ENCODE measurements at regions not wholly inside any gene's neighbourhood (a gene's known extent, or its start where the extent isn't known, plus 50 kb on each side); places are given as distances from the start of the nearest gene placed in this dataset.

DNA sequence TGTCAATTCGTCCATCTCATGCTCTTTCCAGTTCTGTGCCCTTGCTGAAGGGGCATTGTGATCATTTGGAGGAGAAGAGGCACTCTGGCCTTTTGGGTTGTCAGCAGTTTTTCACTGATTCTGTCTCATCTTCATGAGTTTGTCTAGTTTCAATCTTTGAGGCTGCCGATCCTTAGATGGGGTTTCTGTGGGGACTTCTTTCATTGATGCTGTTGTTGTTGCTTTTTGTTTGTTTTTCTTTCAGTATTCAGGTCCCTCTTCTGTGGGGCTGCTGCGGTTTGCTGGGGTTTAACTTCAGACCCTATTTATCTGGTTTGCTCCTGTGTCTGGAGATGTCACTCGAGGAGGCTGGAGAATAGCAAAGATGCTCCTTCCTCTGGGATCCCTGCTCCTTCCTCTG, 224.3 kb downstream of the JRKL start:
- no peak for DNase-seq (ENCODE audit: low spot score)

DNA sequence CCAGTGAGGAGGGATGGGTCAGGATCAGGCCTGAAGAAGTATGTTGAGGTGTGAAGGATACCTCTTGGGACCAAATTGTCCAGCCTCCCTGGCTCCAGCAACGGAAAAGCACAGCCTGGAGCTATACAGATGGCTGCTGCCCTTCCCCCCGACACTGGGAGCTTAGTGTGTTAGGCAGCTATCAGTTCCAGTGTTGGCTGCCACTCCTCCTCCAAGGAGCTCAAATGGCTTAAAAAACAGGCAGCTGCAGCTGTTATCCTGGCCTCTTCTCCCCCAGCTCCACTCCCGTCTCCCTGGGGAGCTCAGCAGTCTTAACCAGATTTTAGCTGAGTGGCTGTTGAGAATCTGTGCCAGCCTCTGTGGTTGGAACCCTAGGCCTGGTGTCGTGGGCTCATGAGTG, 225.0 kb downstream of the JRKL start:
- no peak for DNase-seq (ENCODE audit: low spot score)

DNA sequence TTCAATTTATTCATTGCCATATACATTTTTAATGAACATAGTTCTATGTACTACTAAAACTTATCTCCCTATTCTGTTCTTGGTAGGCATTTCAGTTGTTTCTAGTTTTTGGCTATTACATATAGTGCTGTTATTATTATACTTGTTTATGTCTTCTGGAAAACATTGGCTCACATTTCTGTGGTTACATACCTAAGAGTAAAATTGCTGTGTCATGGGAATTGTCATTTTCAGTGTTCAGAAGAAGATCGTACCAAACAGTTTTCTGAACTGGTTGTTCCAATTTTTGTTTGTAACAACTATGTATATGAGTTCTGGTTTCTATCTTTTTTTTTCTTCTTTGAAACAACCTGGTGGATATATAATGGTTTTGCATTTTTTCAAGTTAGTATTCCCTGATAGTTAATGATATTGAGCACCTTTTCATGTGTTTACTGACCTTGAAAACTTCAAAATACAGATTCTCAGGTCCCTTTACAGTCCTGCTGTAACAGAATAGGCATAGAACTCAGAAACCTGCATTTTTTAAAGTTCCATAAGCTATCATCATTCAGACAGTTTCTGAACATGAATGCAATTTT, 230.7 kb downstream of the JRKL start:
- no peak for DNase-seq (ENCODE audit: low spot score)

DNA sequence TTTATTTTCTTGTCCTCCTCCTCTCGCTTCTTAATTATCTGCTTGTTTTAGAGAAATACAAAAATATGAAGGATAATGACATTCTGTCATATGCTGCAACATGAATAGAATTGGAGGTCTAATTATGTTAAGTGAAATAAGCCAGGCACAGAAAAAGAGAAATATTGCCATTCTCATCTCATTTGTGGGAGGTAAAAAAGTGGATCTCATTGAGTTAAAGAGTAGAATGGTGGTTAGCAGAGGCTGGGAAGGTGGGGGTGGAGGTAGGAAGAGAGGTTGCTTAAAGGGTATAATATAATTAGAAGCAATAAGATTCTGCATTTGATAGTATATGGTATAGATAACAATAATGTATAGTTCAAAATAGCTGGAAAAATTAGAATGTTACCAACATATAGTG, 231.3 kb downstream of the JRKL start:
- DNase-seq (ENCODE audit: low spot score): no peak

DNA sequence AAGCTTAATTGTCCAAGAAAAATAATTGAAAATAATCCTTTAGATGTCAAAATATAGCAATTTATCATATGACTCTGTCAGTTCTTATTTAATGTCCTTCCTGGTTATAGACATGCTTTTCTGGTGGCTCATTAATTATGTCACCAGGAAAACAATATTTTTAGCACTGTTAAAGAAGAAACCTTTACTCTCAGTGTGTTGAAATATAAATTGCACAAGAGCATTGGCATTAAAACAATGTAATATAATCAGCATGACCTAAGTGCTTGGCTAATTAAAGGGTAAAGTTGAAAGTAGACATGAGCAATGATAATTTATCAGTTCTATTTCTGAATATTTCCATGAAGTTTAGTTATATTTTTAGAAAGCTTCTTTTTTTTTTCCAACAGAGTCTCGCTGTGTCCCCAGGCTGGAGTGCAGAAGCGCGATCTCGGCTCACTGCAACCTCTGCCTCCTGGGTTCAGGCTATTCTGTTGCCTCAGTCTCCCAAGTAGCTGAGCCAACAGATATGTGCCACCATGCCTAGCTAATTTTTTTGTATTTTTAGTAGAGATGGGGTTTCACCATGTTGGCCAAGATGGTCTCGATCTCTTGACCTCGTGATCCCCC, 232.3 kb downstream of the JRKL start:
- no peak for DNase-seq (ENCODE audit: low spot score)

DNA sequence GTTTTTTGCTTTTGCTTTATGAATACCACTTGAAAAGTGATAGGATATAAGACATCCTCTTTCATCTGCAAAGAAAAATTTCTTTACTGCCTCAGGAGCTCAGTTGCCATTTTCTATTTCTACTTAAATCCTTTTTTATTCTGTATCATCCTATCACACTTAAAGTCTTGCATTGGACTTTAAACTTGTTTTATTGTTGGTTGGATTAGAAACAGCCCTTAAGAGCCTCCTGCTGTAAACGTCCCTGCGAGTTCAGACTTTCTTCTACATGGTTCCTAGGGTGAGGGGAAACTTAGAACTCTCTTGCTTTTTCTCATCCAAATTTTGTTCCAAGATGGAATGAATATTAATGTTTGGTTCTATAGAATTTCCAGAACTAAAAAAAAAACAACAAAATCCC, 234.3 kb downstream of the JRKL start:
- no peak for DNase-seq (ENCODE audit: low spot score)

DNA sequence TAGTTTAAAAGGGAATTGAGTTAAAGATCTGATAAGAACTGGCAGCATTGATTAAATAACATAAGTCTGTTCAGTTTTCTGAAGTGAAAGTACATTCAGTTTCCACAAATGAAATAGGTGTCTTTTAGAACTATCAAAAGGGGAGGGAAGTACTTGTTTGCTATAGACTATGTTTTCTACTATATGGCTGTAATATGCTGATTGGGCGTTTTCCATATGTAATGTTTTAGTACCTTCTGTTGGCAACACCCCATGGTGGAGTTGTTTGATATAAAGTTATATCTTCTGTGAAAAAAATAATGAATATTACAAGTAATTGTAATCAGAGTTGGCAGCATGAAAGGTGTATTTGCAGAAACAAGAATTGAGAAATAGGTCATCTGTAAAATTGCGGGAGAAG, 237.6 kb downstream of the JRKL start:
- DNase-seq (ENCODE audit: low spot score): no peak

DNA sequence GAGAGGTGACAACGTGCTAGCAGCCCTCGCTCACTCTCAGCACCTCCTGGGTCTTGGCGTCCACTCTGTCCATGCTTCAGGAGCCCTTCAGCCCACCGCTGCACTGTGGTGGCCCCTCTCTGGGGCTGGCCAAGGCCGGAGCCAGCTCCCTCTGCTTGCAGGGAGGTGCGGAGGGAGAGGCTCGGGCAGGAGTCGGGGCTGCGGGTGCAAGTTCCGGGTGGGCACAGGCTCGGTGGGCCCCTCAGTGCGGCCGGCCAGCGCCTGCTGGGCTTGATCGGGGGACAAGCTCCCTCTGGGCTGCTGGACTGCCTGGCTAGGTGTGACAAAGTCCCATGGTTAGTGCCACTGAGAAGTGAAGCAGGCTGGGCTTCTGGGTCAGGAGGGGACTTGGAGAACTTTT, 245.8 kb downstream of the JRKL start:
- DNase-seq (ENCODE audit: low spot score): no peak

DNA sequence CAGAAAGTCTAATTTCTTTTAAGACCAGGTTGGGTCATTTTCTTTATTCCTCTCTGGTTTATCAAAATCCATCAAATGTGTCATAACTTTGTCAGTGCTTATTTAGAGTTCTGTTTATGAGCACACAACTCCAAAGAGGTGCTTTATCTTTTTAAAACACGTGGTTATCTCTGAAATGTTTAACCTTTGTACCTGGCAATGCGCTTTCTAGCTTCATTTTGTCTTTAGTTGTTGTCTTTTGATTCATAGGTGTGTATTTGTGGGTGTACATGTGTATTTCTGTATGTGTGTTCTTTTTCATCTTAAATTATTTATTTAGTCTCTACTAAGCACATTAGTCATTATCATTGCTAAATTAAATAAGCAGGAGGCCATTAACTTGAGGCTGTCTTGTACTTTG, 251.4 kb downstream of the JRKL start:
- DNase-seq (ENCODE audit: low spot score): no peak

DNA sequence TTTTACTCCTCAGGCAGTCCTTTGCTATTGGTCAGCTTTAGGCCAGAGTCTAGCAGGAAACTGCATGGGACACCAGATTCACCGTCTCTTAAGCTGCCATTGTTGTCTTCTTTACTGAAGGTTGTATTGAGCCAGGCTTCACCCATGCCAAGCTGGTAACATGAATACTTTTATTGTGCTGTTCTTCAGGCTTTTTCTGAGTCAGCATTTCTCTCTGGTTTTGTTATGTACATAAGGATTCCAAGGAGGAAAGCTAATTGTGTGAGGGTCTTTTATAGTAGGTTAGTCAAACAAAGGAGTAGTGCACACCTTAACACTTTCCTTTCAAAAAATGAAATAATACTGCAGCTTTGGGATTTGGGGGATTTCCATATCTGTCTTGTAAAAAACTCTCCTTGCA, 252.8 kb downstream of the JRKL start:
- DNase-seq (ENCODE audit: low spot score): no peak

DNA sequence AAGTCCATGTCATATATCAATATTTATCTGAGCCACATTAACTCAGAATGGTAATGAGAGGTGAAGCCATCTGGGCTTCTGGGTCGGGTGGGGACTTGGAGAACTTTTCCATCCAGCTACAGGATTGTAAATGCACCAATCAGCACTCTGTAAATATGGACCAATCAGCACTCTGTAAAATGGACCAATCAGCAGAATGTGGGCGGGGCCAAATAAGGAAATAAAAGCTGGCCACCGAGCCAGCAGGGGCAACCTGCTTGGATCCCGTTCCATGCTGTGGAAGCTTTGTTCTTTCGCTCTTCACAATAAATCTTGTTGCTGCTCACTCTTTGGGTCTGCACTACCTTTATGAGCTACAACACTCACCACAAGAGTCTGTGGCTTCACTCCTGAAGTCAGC, 253.4 kb downstream of the JRKL start:
- no peak for DNase-seq (ENCODE audit: low spot score)

DNA sequence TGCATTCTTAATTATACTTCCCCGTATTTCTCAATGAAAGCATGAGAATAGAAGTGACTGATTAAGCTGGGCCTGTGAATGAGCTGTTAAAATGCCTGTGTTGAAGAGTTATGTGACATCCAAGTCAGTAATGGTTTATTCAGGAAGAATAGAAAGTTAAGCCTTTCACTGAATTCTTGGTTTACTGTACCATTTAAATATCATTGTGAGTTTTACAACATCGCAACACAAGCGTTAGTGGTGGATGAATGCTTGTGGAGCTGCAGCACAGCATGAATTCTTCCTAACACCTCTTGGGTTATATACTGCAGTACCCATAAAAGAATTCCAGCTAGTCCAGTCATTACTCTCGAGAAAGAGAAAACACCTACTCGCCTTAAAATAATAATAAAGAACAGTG, 257.8 kb downstream of the JRKL start:
- DNase-seq (ENCODE audit: low spot score): no peak

DNA sequence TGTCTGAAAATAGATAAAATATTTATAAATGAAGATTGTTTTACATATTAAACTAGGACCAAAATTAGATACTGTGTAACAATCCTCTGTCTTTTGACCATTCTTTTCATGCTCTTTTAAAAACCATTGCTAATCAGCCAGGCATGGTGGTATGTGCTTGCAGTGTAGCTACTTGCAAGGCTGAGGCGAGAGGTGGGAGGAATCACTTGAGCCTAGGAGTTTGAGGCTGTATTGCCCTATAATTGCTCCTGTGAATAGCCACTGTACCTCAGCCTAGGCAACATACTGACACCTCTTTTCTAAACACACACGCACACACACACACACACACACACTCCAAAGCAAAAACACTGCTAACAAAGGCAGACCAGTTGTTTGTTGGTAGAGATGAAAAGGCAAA, 259.2 kb downstream of the JRKL start:
- no peak for DNase-seq (ENCODE audit: low spot score)

DNA sequence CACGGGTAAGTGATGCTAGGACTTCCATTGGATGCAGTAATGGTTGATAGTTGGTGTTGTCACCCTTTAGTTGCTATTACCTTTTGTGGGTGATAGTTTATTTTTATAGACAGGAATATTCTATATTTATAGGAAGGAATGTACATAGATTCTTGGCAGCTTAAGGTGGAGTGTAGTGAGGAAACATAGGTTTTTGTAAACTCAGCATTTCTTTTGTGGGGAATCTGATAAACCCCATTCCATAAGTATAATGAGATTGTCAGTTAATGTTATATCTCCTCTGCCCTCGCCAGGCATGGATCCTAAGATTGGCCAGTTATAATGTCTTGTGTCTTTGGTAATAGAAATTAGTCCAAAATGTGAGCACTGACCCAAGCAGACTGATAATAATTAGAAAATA, 262.7 kb downstream of the JRKL start:
- no peak for DNase-seq (ENCODE audit: low spot score)

DNA sequence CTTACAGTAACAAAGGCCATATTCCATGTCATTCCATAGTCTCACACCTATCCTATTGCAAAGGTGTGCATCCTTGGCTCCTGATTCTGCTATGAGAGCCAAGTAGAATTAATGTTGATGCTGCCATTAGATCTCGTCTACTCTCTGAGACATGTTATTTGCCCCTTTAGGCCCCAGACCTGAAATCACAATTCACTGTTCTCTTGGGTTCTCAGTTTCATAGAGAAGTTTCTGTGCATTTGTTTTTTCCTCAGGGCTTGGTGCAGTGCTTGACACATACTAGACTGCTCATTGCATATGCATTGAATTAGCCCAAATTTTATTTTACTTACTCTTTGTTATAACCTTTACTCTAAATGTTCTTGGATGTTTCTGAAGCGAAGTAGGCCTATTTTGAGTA, 265.7 kb downstream of the JRKL start:
- DNase-seq (ENCODE audit: low spot score): no peak

DNA sequence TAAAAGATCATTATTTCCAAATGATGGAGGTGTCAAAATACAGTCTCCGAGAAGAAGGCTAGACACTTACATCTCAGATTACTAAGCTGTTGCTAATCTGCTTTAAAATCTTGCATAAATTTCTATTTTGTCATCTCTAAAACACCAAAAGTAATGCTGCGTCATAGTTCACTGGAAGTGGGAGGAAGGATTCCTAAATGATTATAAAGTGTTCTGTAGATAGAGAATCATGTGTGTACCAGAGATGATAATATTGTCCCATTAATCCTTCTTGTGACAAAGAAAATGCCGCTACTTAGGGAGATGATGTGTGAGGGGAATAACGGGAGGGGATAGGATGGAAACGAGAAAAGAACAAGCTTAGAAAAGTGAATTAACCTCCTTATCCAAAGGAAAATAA, 268.6 kb downstream of the JRKL start:
- no peak for DNase-seq (ENCODE audit: low spot score)

DNA sequence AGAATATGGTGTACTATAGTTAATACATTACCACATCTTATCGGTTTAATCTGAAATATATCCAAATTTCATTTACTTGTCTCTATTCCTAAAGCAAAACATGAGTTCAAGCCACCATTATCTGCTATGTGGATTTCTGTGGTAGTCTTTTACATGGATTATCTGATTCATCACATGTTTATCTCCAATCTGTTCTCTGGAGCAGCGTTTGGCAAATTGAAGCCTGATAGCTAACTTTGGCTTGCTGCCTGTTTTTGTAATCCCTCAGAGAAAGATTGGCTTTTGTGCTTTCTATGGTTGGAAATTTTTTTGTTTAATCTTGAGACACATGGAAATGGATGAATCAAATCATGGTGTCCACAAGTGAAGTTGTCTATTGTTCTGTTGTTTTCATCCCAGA, 274.3 kb downstream of the JRKL start:
- no peak for DNase-seq (ENCODE audit: low spot score)

DNA sequence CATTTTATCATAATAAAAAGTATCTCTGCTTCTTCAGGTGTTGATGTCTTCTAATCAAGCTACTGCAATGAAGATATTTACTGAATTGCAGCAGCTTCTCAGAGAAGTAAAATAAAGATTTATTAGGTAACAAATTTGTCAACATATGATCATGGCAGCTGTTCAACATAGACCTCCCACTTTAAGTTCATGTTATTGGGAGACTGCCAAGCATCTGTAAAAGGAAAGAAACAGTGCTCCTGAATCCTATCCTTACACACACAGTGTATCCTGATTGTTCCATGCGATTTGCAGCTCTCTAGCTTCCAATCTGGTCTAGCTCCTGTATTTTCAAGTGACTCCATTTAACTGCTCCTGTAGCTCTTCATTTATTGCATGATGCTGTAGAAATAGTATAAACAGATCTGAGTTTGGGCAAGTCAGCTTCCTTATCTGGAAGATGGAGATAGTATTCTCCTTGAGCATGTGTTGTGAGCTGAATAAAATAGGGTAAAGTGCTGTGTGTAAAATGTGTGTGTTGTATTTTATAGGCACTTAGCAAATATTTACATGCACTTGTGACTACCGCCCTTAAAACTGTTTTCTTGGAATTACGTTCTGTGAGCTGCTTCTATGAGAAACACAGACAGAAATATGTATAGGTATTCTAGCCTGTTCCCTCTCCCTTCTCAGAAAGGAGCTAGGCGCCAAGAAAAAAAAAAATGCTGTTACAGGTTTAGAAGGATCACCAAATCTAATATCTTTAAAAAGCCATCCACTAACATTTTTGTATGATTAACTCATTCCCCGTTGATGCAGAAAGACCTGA, 290.6 kb downstream of the JRKL start:
- no peak for DNase-seq (ENCODE audit: low spot score)

DNA sequence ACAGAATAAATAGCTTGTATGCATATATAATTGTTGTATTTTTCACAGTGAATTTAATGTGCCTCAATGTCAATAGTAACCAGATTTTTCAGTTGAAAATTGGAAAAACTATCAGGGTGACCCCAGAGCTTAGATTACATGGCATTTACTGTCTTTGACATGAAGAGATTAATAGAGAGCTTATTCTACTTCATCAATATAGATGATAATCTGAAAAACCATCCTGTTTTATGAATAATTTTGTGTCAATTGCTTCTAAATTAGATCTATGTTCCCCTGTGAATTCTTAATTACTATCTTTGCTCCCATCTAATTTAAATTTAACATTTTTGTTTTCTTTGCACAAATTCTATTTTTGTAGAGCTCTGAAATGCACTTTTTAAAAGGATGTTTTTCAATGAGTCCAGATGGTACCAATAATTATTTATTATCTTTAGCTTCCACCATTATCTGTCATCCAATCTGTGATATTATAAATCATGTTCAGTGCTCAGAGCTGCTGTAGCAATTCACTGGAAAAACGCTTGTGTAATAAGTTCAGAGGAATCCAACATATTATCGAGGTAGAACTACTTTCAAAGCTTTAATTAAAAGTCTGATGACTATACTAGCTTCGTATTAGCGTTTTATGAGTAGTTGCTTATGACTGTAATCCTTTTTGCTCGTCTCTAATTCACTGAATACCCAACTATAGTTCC, 291.4 kb downstream of the JRKL start:
- DNase-seq (ENCODE audit: low spot score): no peak

DNA sequence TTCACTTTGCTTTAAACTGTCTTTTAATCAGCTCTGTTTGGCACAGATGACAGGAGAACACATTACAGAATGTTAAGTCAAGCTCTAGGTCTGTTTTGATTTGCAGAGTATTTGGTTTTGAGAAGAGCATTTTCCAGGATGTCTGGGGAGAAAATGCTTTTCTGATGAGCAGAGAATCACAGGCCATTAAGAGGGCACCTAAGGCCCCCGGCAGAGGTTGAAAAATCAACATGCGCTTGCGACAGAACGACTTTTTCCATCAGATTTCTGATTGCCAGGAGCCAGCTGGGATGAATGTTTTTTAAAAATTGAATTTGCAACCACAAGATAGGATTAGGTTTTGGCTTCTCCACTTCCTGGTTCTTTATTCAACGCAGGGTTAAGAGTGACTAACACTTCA, 304.5 kb downstream of the JRKL start:
- DNase-seq (ENCODE audit: low spot score): no peak

DNA sequence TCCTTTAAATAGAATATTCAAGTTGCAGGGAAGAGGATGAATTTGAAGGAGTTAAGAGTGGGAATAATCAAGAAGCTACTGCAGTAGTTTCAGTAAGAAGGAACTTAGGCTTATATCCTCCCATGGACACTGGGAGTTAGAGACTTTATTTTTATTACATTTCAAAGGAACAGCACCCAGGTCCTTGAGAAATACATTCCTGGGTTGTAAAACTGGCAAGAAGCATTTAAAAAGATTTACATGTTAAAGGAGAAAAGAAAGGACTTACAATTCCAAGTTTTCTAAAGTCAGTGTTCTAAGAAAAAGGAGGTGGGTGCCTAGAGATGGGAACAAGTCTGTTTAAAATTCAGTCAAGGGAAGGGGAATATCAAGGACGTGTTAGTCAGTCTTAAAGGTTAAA, 306.9 kb downstream of the JRKL start:
- no peak for DNase-seq (ENCODE audit: low spot score)

DNA sequence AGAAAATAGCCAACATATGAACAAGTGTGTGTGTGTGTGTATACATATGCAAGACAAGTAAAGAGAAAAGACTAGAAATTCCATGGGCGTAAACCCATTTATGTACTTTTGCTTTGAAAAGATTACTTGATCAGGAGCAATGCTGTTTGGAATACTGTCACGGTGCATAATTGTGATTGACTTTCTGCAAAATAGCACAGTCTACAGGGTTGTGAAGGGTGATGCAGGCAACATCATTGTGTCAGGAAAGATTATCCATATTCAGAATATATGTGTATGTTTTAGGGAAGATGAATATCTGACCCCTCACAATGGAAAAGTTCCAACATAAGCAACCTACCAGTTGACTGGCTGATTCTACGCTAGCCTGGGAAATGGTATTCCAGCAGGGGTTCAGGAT, 307.7 kb downstream of the JRKL start:
- DNase-seq (ENCODE audit: low spot score): no peak

DNA sequence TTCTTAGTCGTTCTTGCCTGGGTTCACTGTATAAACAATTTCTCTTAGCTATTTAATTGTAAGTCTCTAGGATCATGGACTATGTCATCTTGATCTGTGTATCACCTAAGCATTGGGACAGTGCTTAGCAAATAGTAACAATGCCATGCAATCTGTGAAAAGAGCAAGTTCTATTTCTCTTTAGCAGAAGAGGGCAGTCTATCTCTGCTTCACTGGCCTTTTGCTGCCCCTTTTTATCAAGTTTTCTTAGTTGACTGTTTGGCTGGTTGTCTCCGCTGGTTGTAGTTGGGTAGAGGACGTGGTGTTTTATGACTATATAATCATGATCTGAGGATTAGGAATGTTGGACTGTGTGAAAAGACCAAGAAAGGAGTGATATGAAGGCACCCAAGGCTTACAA, 315.0 kb downstream of the JRKL start:
- DNase-seq (ENCODE audit: low spot score): no peak
